ENCODE measurements at regions not wholly inside any gene's neighbourhood (a gene's known extent, or its start where the extent isn't known, plus 50 kb on each side); places are given as distances from the start of the nearest gene placed in this dataset.

- intact Hi-C loops (cut with micrococcal nuclease; ENCODE audit: unreplicated experiment) = no loop called here
- Histone ChIP-seq H3K4me3 (ENCODE audit: low read depth, low read length) (no peak overlapping the region), H3K36me3 (ENCODE audit: control insufficient read depth, insufficient read depth, low read length) (no peaks in the 10 kb centered on the region), H3K9me3 (no peaks in the 10 kb centered on the region), H3K4me1 (no peaks in the 10 kb centered on the region), H3K27me3 (replicated peaks; ENCODE audit: control insufficient read depth, insufficient read depth, low read length) (no peaks in the 10 kb centered on the region)
- no peak for DNase-seq
- H3K27me3 Mint-ChIP-seq (ENCODE audit: insufficient read depth, unreplicated experiment) = no peaks in the 10 kb centered on the region
- no peaks in the 10 kb centered on the region for H3K9me3 Mint-ChIP-seq (ENCODE audit: unreplicated experiment)
- BruUV-seq (replicated peaks) = no TSS peak
- CTCF ChIA-PET = no interaction called here
- POLR2A ChIA-PET = no interaction called here
- H3K27ac Mint-ChIP-seq (ENCODE audit: unreplicated experiment) = no peak overlapping the region
- no peak for TF ChIP-seq CTCF (IDR thresholded peaks at IDR 0.05; ENCODE audit: insufficient read depth in 1 of 2, low read depth in 1 of 2, low read length in 1 of 2, severe bottlenecking in 1 of 2, unreplicated experiment in 1 of 2)
- H3K4me3 Mint-ChIP-seq (ENCODE audit: unreplicated experiment) = no peak overlapping the region
- no peaks in the 10 kb centered on the region for H3K36me3 Mint-ChIP-seq (ENCODE audit: insufficient read depth, unreplicated experiment)
- H3K4me1 Mint-ChIP-seq (ENCODE audit: low read depth, unreplicated experiment) = no peaks in the 10 kb centered on the region
Observed at GRCh38 chr5:63554191-63554590, 408.1 kb downstream of the HTR1A start.

GRCh38 chr5:63553073-63553472 lies 409.2 kb downstream of the HTR1A start:
- Histone ChIP-seq H3K9me3 (no peaks in the 10 kb centered on the region), H3K36me3 (ENCODE audit: control insufficient read depth, insufficient read depth, low read length) (no peaks in the 10 kb centered on the region), H3K4me3 (ENCODE audit: low read depth, low read length) (no peak overlapping the region), H3K4me1 (no peaks in the 10 kb centered on the region), H3K27me3 (replicated peaks; ENCODE audit: control insufficient read depth, insufficient read depth, low read length) (no peaks in the 10 kb centered on the region)
- no peak overlapping the region for H3K4me3 Mint-ChIP-seq (ENCODE audit: unreplicated experiment)
- CTCF ChIA-PET = no interaction called here
- H3K36me3 Mint-ChIP-seq (ENCODE audit: insufficient read depth, unreplicated experiment) = no peaks in the 10 kb centered on the region
- no peak for TF ChIP-seq CTCF (IDR thresholded peaks at IDR 0.05; ENCODE audit: insufficient read depth in 1 of 2, low read depth in 1 of 2, low read length in 1 of 2, severe bottlenecking in 1 of 2, unreplicated experiment in 1 of 2)
- H3K9me3 Mint-ChIP-seq (ENCODE audit: unreplicated experiment) = no peaks in the 10 kb centered on the region
- DNase-seq = no peak
- POLR2A ChIA-PET = no interaction called here
- no peaks in the 10 kb centered on the region for H3K27me3 Mint-ChIP-seq (ENCODE audit: insufficient read depth, unreplicated experiment)
- H3K27ac Mint-ChIP-seq (ENCODE audit: unreplicated experiment) = no peak overlapping the region
- no TSS peak for BruUV-seq (replicated peaks)
- H3K4me1 Mint-ChIP-seq (ENCODE audit: low read depth, unreplicated experiment) = no peaks in the 10 kb centered on the region
- intact Hi-C loops (cut with micrococcal nuclease; ENCODE audit: unreplicated experiment) = no loop called here

- ChIA-PET CTCF (no interaction called here), POLR2A (no interaction called here)
- no peaks in the 10 kb centered on the region for H3K4me1 Mint-ChIP-seq (ENCODE audit: low read depth, unreplicated experiment)
- H3K27ac Mint-ChIP-seq (ENCODE audit: unreplicated experiment) = no peak overlapping the region
- TF ChIP-seq CTCF (IDR thresholded peaks at IDR 0.05; ENCODE audit: insufficient read depth in 1 of 2, low read depth in 1 of 2, low read length in 1 of 2, severe bottlenecking in 1 of 2, unreplicated experiment in 1 of 2) = no peak
- Histone ChIP-seq H3K4me3 (ENCODE audit: low read depth, low read length) (no peak overlapping the region), H3K9me3 (no peaks in the 10 kb centered on the region), H3K4me1 (no peaks in the 10 kb centered on the region), H3K27me3 (replicated peaks; ENCODE audit: control insufficient read depth, insufficient read depth, low read length) (no peaks in the 10 kb centered on the region), H3K36me3 (ENCODE audit: control insufficient read depth, insufficient read depth, low read length) (no peaks in the 10 kb centered on the region)
- H3K27me3 Mint-ChIP-seq (ENCODE audit: insufficient read depth, unreplicated experiment) = peaks cover 3% of the 10 kb centered on the region
- no peaks in the 10 kb centered on the region for H3K36me3 Mint-ChIP-seq (ENCODE audit: insufficient read depth, unreplicated experiment)
- H3K9me3 Mint-ChIP-seq (ENCODE audit: unreplicated experiment) = no peaks in the 10 kb centered on the region
- no TSS peak for BruUV-seq (replicated peaks)
- DNase-seq = no peak
- H3K4me3 Mint-ChIP-seq (ENCODE audit: unreplicated experiment) = no peak overlapping the region
- intact Hi-C loops (cut with micrococcal nuclease; ENCODE audit: unreplicated experiment) = no loop called here
Observed at GRCh38 chr5:63535840-63536602, 426.2 kb downstream of the HTR1A start.
